GM21528 (cell line): ENCODE measurements at regions not wholly inside any gene's neighbourhood (a gene's known extent, or its start where the extent isn't known, plus 50 kb on each side); places are given as distances from the start of the nearest gene placed in this dataset.

ENCODE experiments used
- ATAC-seq: cut with Tn5 transposase; IDR thresholded peaks from one replicate; pipeline ENCODE4 v1.9.1; 2021; ENCODE audit warnings: mild to moderate bottlenecking, moderate library complexity; ENCODE audit not compliant: unreplicated experiment, low FRiP score

DNA sequence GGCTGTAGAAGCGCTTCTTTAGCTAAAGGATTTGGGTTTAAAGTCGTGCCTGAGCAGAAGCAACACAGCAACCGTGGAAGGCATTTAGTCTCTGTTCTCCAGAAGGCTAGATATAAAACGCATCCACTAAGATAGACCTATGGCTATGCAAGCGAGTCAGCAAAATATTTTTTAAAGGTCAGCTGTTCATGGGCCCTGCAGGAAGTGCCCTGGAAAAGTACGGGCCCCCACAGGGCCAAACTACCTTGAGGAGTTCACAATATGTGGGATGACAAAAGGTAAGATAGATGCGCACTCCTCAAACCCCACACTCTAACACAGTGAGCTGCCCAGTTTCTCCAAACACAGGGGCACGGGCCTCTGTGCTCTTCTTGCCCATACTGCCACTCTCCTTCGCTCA lies 261.6 kb downstream of the VPS13C start:
- no peak for ATAC-seq

- no peak for ATAC-seq
Measured at GRCh38 chr15:61796056-61796455, 264.2 kb downstream of the VPS13C start.

- ATAC-seq: no peak
Measured at GRCh38 chr15:61794881-61795280, 265.4 kb downstream of the VPS13C start.

- no peak for ATAC-seq
Measured at GRCh38 chr15:61794276-61794675, 266.0 kb downstream of the VPS13C start.

DNA sequence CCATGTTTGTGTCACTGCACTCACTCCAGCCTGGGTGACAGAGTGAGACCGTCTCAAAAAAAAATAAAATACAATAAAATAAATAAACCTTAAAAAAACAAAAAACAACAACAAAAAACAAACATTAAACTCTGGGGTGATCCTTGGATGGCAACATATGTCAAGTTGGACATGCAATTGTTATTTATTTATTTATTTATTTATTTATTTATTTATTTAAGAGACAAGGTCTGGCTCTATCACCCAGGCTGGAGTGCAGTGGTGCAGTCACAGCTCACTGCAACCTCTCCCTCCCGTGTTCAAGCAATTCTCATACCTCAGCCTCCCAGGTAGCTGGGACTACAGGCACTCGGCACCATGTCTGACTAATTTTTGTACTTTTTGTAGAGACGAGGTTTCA lies 275.5 kb downstream of the VPS13C start:
- ATAC-seq: no peak

DNA sequence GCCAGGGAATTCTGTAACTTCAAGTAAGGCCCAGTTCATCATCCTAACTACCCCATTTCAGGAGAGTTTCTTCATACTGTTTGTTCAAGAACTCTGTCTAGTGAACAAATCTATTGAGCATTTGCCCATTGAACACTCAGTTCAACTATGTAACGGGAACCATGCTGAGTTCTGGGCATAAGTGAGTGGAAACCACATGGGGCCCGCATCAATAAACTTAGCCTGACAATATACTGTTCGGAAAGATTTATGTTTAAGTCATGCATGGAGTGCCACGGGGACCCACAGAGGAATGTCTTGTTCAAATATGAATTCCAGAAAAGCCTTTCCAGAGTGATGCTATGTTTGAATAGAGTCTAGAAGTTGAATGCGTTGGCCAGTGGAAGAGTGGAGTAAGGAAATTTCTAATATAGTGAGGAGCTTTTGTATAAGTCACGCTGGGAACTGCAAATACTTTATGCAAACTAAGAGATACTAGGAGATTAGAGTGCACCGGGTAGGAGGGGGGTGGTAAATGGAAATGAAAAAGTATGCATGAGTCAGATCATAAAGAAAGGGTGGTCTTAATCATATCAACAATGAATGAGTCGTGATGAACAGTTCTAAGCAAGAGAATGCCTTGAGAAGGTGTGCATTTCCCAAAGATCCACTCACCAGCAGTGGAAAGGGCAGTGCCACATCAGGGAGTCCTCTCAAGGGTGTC lies 279.8 kb downstream of the VPS13C start:
- ATAC-seq: no peak

DNA sequence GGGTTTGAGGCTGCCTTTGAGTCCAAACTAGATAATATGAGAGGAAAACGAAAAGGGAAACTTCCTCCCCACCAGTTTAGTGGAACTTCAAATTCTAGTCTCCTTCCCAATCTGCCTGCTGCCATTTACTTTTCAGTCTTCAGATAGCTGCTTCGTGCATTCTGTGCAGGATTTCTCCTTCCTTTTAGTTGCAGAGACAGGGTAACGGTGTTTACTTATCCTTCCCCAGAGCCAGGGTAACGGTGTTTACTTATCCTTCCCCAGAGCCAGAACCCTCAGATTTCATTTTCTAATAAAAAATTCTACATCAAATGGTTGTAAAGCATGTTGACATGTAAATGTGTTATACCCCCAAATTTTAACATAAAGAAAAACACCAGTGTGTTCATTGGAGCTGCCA lies 282.6 kb downstream of the VPS13C start:
- no peak for ATAC-seq

DNA sequence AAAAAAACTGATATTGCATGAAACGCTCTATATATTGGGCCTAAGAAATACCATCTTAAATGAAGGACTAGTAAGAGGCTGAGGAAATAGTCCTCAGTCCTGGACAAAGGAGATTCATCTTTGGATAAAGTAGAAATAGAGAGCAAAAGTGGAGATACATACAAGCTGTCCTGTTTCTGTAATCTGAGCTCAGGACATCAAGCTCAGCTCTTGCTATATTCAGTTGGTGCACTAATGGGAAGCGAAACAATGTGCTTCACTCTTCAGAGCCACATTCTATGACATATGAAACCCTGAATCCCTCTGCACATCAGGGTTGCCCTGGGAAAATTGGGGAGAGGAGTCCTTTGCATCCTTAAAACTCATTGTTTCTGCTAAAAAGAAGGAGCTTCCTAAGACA lies 290.7 kb downstream of the VPS13C start:
- no peak for ATAC-seq

- no peak for ATAC-seq
Measured at GRCh38 chr15:61768131-61768530, 292.1 kb downstream of the VPS13C start.

DNA sequence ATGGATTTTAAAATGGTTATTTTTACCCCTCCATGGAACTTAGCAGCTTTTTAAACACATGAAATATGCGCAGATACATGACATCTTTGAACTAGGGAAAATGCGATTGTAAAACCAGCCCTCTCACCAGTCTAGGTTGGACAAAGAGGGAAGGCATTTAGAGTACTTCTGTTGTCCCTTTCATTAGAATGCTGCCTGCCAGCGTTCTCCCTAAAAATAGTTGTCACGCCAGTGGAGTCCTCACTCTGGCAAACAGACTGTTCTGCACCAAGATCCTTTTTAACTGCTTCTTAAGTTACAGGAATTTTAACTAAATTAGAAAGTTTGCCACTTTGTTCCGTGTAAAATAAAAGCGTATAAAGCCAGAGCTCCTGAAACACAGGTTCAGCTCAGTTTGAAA lies 295.3 kb downstream of the VPS13C start:
- no peak for ATAC-seq

- no peak for ATAC-seq
Measured at GRCh38 chr15:61764141-61764540, 296.1 kb downstream of the VPS13C start.

- no peak for ATAC-seq
Measured at GRCh38 chr15:61762676-61763075, 297.6 kb downstream of the VPS13C start.

DNA sequence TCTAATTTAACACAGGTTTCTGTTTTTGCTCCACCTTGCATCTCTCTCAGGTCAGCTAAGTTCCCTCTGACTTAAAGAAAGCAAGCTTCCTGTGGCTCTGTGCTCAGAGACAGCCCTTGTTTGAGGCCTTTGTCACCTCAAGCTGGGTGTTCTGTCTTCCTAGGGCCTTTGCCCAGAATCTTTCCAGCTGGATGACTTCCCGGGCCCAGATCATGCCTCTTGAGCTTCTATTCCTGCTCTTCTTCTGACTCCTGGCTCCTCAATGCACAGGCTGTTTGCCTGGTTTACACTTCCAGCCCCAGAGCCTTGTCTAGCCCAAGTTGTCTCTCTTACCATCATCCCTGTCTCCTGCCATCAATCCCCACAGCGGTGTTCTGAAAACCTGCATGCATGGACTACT lies 300.6 kb downstream of the VPS13C start:
- ATAC-seq: no peak

- ATAC-seq: no peak
Measured at GRCh38 chr15:61756071-61756820, 304.0 kb downstream of the VPS13C start.

DNA sequence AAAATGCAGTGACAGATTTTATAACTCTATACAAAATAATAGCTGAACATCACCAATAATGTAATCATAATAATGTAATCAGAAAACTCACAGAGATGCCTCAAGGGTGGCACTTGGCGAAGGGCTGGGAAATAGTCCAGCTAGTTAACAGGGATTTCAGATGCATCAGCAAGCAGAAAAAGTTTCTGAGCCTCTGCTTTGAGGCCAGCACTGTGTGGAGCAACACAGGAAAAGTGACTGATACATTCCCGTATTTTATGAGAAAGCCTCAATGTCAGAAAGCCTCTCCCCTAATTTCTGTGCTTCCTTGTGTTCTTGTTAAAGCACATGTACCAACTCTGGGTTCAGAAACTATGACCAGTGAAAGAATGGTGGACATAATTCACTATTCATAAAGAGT lies 304.8 kb downstream of the VPS13C start:
- no peak for ATAC-seq

- ATAC-seq: no peak
Measured at GRCh38 chr15:61753018-61753710, 307.1 kb downstream of the VPS13C start.

DNA sequence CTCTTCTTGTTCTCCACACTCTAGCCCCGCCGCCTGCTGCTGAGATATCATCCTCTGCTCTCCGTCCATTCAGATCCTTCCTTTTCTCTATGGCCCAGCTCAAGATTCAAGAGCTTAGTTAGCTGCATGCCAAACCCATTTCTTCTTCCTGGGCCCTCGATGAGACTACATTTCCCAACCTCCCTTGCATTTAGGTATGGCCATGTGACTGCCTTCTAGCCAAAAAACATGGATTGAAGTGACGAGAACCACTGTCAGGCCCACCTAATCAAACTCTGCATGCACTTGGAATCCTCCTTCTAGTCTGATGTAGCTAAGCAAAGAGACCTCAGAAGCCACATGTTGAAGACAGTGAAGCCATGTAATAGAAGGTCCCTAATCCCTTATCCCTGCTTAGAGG lies 308.2 kb downstream of the VPS13C start:
- ATAC-seq: no peak

GRCh38 chr15:61750271-61751084 lies 309.8 kb downstream of the VPS13C start:
- no peak for ATAC-seq

- ATAC-seq: no peak
Measured at GRCh38 chr15:61749169-61749568, 311.1 kb downstream of the VPS13C start.

- no peak for ATAC-seq
Measured at GRCh38 chr15:61748529-61748928, 311.7 kb downstream of the VPS13C start.

GRCh38 chr15:61746589-61746988 lies 313.7 kb downstream of the VPS13C start:
- no peak for ATAC-seq
